NCI-H1694 treated with DMSO at 0.1 percent for 48 hours (cell line): ENCODE measurements at regions not wholly inside any gene's neighbourhood (a gene's known extent, or its start where the extent isn't known, plus 50 kb on each side); places are given as distances from the start of the nearest gene placed in this dataset.
"Not testable (repeated sequence)": the region's sequence is repeated elsewhere in the genome, so short reads cannot be mapped to it uniquely, and the experiment has no call there.

Experiments
- DNase-seq: peaks from one replicate; lab custom pipeline; 2025; lab: John Stamatoyannopoulos, UW

DNA sequence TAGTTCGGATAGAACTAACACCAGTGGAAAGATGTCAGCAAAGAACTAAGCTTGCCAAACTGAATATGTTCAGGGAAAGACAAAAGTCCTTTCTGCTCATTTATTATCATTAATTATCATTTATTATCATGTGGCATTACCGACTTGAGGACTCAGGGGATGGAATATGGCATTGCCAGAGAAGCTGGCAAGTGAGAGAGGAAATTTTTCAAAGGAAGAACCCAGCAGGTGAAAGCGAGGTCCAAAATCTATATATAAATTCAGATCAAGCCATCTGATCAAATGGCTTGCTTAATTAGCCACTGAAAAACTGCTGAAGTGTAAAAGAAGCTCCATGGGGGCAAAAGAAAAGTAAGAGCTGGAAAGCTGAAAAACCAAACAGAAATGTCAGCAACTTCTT lies 1049.6 kb upstream of the SEMA6A start:
- no peak for DNase-seq

DNA sequence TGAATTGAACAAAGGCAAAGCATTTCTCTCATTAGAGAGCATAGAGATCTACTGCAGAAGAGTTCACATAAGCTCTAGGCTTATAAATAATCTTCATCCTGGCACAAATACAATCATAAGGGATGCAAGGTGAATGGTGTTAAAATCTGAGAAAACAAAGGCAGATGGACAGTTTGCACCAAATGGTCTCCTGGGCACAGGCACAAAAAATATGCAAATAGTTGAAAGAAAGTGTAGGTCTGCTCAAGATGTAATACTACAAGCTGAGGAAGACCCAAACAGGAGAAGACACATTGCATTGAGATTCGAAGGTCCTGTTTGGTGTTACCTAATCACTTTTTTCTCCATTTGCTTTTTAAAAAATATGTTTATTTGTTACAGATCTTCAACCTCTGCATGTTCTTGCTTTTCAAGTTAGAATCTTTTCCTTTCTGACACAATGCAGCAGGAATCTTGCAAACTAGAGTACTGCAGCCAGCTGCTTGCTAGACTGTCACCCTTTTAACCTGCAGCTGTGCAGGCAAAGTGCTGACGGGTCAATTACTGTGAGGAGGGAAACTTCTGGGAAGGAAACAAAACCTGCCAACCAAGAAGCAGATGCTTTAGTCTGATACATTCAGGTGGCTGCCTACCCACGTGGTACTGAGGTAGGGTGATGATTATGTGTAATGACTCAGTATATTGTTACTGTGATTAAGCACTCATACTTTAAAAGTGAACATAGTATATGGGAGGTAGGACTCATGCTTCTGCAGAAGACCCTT lies 1048.6 kb upstream of the SEMA6A start:
- peak; percentile 18 for DNase-seq

DNA sequence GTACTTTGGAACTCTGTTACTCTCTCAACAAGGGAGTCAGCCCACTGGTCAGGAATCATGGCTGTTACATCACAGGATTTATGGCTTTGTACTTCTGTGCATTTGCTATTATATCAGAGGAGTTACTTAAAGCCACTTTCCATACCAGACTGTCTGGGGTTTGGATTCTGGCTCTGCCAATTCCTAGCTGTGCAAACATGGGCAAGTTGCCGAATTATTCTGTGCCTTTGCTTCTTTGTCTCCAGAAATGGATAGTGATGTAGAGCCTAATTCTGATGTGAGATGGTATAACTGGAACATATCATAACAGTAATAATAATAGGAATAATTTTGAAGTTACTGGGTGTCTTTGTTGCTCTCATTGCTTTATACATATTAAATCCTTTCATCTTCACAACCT lies 1047.3 kb upstream of the SEMA6A start:
- DNase-seq: no peak

DNA sequence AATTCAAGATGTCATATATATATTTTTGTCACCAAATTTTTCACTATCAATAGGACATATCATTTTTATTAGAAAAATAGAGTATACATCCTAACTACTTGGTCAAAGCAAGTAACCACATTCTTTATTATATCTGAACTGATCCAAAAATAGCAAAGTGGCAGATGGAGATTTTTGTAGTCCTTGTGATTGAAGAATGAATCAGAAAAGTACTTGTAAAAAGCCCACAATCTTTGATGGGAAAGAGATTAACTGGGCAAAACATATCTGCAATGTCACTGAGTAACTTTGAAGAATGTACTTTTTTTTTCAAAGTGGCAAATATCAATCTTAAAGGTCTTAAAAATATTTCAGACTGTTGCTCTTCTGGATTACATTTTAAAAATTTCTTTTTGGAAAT lies 1040.6 kb upstream of the SEMA6A start:
- DNase-seq: no peak

DNA sequence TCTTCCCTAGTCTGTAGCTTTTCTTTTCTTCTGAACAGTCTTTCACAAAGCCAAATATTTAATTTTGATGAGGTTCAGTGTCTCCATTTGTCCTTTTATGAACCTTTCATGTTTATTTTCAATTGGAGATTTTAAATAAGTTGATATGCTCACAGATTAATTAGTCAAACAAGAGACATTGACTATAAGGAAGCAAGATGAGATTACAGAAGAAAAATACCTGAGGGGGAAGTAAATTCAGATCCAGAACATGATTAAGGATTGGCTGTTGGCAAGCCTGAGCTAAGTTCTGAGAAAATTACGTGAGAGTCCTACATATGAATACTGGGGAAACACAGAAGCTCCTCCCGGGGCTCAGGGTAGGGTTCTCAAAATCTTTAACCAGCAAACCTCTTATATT lies 1039.8 kb upstream of the SEMA6A start:
- DNase-seq: no peak

DNA sequence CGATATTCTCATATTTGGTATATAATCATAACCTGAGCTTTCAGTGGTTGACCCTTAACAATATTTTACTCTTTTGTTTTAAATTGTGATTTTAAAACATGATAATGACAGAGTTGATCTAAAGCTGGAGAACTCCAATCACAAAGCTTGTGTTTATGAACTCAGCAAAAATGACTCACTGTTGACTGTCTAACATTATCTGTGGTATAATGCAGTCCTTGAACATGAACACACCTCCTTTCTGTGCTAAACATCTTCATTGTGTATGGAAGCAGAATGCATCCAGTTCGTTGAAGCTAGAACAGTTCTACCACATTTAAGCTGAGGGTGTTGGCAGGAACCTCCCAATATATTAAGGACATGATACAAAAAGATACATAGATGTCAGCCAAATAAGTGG lies 1030.2 kb upstream of the SEMA6A start:
- no peak for DNase-seq

DNA sequence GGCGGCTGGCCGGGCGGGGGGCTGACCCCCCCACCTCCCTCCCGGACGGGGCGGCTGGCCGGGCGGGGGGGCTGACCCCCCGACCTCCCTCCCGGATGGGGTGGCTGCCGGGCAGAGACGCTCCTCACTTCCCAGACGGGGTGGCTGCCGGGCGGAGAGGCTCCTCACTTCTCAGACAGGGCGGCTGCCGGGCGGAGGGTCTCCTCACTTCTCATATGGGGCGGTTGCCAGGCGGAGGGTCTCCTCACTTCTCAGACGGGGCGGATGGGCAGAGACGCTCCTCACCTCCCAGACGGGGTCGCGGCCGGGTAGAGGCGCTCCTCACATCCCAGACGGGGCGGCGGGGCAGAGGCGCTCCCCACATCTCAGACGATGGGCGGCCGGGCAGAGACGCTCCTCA lies 1025.2 kb upstream of the SEMA6A start:
- DNase-seq: not testable (repeated sequence)

DNA sequence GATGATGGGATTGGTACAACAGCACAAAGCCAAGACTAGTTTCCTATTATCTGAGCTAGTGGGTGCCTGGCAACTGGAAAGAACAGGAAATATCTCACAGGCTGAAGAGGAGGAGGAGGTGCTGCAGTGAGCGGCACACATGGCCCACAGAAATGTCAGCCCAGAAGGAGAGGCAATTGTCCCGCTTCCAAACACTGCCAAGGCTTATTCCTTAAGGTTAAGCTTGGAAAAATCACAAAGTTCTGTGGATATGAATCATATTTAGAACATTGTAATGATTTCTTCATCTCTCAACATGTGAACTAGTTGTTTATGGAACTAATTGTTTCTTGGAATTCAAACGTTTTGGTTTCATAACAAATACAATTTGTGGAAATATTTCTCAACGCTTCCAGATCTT lies 1019.5 kb upstream of the SEMA6A start:
- DNase-seq: no peak

DNA sequence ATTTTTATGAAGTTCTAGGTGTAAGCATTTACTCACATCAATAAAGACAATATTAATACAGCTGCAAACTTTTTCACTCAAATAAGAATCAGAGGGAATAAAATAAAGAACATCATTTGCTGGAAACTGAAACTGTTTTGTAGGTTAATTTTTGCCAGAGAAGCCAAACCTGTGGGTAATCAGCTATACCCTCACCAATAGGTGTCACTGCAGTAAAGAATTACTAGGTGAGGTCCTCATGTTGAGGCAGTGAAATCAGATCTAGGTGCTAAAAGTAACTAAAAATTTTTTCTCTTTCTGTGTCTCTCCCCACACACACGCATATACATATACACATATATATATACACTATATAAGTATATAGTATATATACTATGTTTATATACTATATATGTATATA lies 1016.3 kb upstream of the SEMA6A start:
- peak; percentile 16 for DNase-seq

DNA sequence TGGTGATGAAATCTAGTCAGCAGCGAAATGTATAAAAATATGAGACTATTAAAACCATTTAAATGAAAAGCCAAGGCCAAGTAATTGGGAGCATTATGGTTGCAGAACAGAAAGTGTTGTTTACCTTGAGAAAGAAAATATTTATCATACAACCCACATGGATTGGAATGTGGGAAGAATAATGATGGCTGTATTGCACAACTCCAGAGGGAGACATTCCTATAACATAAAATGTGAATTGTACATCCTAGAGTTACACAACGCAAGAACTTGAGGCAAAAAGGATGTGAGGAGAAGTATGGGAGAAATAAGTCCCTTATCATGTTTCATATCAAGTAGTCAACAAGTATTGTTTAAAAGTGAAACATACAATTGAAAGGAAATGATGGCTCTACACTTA lies 1014.0 kb upstream of the SEMA6A start:
- no peak for DNase-seq

DNA sequence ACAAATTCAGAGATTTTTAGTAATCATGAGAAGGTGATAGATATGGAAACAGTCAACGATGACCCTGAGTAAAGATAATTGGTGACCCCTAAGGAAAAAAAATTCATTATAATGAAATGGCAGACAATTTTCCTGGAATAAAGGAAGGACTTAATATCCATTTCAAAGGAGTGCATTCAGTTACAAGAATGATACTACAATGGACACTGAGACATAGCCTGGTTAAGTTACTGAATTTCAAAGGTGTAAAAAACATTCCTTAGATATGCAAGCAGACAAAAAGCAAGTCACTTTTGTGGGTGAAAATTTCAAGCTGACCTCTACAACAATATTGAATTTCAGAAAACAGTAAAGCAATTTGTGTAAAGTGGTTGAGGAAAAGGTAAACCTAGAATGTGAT lies 1012.5 kb upstream of the SEMA6A start:
- DNase-seq: no peak

DNA sequence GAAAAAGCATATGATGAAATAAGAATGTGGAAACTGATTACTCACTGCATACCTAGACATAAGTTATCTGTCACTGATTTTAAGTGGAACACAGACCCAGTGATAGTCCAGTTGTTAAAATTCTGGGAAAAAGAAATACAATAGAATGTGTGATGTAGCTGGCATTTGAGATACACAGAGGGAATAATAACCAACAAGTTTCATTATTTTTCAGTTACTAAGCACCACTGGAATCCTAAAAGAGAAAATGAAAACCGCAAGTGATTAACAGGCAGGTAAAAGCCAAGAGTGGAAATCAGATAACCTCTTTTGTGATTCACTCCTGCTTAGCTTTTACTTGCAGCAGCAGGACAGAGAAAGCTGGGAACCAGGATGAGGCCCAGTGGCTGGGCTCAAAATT lies 994.0 kb upstream of the SEMA6A start:
- no peak for DNase-seq

DNA sequence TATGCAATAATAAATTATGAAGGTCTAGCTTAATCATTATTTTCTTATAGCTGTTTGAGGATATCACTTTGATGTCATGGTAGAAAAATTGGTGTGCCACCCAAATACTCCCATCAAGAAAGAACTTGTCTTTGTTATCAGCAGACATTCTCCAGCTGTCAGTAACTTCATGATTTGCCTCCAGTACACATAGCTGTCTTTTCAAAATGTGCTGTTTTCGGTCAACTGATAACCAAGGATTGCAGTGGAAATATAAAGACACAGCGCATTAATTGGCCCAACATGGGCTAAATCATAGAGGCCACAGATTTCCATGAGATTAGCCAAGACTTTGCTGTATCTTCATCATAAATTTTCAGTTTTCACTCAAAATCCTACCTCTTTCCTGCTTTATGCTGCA lies 993.5 kb upstream of the SEMA6A start:
- no peak for DNase-seq

DNA sequence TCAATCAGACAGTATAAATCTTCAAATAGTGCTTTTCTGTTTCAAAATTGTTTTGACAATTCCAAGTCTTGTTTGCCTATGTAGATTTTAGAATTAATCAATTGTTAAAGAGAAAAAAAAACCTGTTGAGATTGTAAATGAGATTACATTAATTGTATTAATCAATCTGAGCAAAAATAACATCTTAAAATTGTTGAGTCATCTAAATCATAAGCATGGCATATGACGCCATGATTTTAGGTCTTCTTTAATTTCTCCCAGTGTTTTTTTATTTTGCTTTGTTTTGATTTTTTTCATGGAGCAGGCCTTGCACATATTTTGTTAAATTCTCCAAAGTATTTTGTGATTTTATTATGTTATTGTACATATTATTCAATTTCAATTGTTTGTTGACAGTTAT lies 988.0 kb upstream of the SEMA6A start:
- no peak for DNase-seq

DNA sequence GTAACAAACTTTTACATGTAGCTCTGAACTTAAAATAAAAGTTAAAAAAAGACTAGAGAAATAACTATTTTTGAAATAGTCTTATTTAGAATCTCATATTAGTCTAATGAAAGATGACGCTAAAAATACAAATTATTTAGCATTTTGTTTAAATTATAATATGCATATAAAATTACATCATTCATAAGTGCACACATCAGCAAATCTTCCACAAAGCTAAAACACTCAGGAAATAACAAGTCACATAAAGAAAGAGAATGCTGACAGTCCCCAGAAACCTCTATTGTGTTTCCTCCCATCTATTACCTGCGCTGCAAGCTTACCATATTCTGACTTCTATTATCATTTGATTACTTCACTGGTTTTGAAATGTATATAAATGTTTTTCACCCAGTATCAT lies 986.9 kb upstream of the SEMA6A start:
- no peak for DNase-seq

DNA sequence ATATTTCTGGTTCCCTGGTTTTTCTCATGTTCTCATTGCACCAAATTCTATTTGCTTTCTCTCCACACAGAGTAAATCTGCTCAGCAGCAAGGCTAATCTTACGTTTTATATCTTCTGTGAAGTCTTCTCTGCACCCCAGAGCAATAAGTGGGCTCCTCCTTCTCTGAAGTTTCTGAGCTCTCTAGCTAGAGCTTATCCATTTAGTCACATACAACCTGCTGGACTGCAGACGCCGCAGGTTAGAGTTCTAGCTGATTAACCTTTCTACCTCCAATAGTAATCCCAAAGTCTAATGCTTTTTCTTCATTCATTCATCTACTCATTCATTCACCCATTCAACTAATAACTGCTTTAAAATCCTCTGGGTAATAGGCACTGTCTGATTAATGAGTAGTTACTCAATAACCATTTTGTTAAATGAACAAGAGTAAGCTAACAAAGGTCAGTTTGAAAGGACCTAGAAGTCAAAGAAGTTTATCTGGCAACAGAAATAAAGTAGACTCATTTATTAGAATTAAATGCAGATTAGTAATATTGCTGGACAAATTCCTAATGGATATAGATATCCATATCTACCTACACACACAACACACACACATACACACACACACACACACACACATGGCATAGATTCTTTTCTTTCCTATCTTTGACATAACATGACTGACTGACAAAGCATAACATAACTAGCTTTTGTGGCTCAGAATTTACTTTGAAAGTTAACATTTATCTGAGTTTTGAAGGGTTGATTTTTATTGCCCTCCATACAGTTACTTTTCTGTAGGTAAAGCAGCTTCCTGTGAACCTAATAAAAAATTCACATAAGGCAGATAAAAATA lies 984.6 kb upstream of the SEMA6A start:
- no peak for DNase-seq

DNA sequence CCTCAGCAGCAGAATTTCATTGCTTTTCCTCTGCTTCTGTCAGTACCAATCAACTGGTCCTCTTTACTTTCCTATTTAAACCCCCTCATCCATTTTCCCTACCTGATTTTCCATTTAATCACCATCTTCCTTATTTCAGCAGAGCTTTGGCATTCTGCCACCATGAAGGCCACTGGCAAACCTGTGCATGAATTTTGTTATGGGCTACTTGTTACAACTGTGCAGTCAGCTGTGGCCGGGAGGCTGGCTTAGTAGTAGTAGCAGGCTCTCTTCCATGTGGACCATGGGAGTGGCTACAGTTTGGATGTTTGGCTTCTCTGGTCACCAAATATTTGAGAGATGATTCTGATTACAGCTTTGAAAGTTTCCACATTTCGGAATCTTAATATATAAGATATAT lies 976.6 kb upstream of the SEMA6A start:
- DNase-seq: no peak

DNA sequence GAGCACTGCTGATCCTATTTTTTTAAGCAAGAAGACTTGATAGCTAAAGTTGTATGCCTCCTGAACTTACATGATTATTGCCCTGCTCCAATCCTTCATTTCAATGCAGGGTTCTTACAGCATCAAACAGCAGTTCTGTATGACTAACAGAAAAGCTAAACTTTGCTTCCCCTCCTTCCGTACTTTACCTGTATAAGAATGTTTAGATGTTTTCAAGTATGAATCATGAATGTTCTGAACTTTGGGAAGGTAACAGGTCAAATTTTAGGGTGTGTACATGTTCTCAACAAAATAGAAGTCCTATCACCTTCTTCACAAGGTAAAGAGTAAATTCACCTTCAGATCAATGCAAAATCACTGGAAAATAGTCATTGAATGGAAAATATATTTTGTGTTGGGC lies 972.6 kb upstream of the SEMA6A start:
- DNase-seq: no peak

DNA sequence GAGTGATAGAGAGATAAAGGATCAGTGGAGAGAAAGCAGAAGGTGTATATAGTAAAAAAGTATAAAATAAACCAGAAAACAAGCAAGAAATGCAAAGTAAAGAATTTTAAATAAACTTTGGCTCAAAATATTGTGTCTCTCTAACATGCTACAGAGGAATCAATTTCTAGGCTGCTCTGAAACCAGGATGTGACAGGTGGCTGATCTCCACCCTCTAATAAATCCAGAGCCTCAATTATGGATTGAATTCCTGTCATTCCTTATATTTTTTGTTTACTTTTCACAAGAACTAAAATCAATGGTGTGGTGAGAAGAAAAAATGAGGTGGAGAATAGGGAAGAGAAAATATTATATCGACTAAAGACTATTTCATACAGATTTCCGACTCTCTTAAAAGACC lies 965.1 kb upstream of the SEMA6A start:
- no peak for DNase-seq

DNA sequence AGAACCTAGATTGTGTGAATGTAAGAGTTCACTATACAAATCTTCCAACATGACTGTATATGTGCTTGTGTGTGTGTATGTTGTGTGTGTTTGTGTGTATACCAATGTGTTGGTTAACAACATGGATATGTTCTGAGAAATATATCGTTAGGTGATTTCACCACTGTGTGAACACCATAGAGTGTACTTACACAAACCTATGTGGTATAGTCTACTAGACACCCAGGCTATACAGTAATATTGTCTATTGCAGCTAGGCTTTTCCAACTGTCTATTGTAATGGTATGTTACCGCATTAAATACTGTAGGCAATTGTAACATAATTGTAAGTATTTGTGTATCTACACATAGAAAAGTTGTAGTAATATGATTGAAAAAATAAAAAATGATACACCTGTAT lies 959.2 kb upstream of the SEMA6A start:
- DNase-seq: no peak

DNA sequence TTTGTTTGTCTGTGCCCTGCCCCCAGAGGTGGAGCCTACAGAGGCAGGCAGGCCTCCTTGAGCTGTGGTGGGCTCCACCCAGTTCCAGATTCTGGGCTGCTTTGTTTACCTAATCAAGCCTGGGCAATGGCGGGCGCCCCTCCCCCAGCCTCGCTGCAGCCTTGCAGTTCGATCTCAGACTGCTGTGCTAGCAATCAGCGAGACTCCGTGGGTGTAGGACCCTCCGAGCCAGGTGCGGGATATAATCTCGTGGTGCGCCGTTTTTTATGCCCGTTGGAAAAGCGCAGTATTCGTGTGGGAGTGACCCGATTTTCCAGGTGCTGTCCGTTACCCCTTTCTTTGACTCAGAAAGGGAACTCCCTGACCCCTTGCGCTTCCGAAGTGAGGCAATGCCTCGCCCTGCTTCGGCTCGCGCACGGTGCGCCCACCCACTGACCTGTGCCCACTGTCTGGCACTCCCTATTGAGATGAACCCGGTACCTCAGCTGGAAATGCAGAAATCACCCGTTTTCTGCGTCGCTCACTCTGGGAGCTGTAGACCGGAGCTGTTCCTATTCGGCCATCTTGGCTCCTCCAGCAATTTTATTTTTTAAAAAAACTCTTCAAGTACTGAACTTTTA lies 958.5 kb upstream of the SEMA6A start:
- DNase-seq: not testable (repeated sequence)

DNA sequence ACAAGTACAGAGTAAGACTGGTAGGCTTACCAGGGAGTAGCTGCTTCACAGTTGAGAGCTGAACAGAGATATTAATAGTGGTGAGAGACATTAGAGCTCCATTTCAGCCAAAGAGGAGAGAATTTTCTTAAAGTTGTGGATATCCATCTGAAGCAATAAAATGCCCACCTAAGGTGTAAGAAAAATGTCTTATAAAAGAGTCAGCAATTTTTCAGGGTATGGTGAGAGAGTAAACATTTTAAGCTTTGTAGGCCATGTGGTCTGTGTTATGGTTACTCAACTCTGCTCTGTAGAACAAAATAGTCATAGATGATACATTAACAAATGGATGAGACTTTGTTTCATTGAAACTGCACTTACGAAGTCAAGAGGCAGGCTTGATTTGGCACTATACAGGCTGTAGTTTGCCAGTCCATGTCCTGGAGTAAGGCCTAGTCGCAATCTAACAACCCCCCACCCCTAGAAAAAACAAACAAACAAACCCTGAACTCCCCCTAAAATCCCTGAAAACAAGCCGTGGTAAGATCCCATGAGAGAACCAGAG lies 945.4 kb upstream of the SEMA6A start:
- no peak for DNase-seq

DNA sequence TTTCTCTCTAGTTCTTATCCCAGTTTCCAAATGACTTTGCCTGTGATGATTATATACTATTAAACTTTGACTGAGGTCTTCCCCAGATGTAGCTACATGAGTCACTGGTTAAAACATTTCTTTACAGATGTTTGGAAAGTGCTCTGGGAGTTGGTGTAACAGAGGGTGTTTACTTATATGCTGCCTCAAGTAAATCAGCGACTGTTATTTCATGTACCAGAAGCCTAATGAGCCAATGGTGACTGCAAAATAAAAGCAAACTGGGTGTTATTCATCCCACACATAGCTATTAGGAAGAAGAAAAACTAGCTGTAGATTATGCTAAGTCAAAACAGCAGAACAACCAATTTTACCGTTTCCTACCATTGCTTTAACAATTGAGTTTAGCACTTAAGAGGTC lies 929.7 kb upstream of the SEMA6A start:
- no peak for DNase-seq
